Coronary artery (tissue), 2 donors: ENCODE measurements at regions not wholly inside any gene's neighbourhood (a gene's known extent, or its start where the extent isn't known, plus 50 kb on each side); places are given as distances from the start of the nearest gene placed in this dataset.
A peak's percentile ranks its signal among the peaks of the same experiment; 100 is the strongest.
"Not testable (repeated sequence)": the region's sequence is repeated elsewhere in the genome, so short reads cannot be mapped to it uniquely, and the experiment has no call there.

ENCODE experiments used
- DNase-seq: peaks from one replicate; pipeline ENCODE4 v3.0.0-alpha.2; 2017; ENCODE audit warnings: low spot score
- H3K27ac ChIP-seq, 2 donors: fragments of 200-600 bp; sonication (generic); one replicate each; pipeline ENCODE4 v1.5.1; 2016 to 2019
- H3K4me3 ChIP-seq: fragments of 200-600 bp; sonication (generic); 2 replicates; pipeline ENCODE4 v1.5.1; 2016; ENCODE audit warnings: mild to moderate bottlenecking, moderate library complexity
- TF ChIP-seq, protein P1 (sequence below): fragments of 200-600 bp; sonication (generic); IDR thresholded peaks from one replicate; pipeline ENCODE4 v1.5.1; 2019; ENCODE audit warnings: antibody characterized with exemption

DNA sequence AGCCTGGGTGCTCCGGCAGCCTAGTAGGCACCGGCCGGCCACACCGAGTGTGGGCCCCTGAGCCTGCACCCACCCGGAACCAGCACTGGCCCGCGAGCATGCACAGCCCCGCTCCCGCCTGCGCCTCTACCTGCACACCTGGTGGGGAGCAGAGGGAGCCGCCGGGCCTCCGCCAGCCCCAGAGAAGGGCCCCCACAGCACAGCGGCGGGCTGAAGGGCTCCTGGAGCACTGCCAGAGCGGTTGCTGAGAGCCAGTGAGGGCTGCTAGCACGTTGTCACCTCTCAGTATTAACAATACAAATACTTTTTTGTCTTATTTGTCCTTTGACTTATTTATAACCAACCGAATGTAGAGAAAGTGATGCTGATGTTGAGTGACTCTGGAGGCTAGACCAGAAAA is 842.4 kb upstream of the TPTE start:
- DNase-seq: peak; percentile 26
- H3K4me3 ChIP-seq, H3K27ac ChIP-seq: not testable (repeated sequence)

DNA sequence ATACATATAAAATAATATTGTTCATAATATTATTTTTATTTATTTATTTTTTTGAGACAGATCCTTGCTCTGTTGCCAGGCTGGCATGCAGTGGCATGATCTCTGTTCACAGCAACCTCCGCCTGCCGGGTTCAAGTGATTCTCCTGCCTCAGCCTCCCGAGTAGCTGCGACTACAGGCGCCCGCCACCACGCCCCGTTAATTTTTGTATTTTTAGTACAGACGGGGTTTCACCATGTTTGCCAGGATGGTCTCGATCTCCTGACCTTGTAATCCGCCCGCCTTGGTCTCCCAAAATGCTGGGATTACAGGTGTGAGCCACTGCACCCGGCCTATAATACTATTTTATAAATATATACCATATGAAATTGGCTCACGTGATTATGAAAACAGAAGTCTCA is 832.4 kb upstream of the TPTE start:
- not testable (repeated sequence) for DNase-seq, H3K27ac ChIP-seq, H3K4me3 ChIP-seq

DNA sequence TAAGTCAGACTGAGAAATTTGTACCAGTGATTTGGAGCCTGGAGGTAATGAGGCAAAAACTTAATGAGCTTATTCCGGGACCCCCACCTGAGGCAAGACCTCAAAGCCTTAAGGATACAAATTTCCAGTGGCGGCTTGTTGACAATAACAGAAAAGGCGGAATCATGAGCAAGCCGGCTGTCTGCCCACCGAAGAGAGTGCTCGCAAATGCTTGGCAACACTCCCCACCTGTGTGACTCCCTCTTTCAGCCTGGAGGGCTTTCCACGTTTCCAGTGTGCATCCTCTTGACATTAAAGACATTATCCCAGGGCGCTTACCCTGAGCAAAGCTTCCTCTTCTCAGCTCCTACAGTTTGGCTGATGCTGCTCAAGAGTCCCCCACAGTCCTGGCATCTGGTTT is 830.4 kb upstream of the TPTE start:
- H3K4me3 ChIP-seq, H3K27ac ChIP-seq, DNase-seq: not testable (repeated sequence)

DNA sequence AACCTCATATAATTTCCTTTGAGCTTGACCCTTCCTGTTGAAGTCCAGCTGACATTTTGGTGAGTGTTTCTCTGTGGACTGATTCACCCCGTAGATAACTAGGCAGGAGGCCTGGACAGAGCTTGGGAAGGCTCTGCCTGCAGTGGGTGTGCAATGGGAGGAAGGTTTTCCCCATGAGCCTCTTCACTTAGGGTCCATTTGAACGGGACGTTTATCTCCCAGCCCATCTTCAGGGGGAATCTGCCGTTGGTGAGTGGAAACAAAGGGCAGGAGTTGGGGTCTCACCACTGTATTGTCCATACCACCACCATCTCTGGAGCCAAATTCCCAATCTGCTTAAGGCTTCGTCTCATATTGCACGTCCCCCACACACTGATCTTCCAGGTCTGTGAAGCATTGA is 825.6 kb upstream of the TPTE start:
- not testable (repeated sequence) for DNase-seq, H3K27ac ChIP-seq

DNA sequence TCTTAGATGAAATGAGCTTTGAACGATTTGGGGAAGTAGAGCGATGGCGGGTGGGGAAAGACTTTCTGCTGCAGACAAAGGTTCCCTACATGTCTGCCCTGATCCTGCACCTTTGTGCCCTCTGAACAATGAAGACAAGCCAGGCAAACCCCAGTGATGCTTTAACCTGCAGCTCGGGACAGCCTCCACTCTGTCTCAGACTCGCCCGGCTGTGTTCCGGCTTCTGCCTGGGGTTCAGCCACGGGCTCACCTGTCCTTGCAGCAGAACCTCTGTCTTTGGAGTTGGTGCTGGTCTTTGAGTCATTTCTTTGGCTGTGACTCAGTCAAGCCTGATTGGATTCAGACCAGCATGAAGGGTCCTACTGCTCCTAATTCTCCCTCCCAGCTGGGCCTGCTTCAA is 823.6 kb upstream of the TPTE start:
- not testable (repeated sequence) for H3K27ac ChIP-seq, H3K4me3 ChIP-seq, DNase-seq

More for the DNA sequence above, 825.6 kb upstream of the TPTE start:
- not testable (repeated sequence) for H3K4me3 ChIP-seq

DNA sequence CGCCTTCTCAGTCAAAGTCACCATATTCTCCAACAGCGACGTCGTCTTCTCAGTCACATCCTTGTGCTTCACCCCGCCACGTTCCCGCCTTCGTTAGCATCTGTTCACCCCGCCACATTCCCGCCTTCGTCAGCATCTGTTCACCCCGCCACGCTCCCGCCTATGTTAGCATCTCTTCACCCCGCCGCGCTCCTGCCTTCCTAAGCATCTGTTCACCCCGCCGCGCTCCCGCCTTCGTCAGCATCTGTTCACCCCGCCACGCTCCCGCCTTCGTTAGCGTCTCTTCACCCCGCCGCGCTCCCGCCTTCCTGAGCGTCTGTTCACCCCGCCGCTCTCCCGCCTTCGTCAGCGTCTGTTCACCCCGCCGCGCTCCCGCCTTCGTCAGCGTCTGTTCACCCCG is 816.4 kb upstream of the TPTE start:
- H3K4me3 ChIP-seq, H3K27ac ChIP-seq, DNase-seq: not testable (repeated sequence)

DNA sequence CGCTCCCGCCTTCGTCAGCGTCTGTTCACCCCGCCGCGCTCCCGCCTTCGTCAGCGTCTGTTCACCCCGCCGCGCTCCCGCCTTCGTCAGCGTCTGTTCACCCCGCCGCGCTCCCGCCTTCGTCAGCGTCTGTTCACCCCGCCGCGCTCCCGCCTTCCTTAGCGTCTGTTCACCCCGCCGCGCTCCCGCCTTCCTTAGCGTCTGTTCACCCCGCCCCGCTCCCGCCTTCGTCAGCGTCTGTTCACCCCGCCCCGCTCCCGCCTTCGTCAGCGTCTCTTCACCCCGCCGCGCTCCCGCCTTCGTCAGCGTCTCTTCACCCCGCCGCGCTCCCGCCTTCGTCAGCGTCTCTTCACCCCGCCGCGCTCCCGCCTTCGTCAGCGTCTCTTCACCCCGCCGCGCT is 815.9 kb upstream of the TPTE start:
- H3K27ac ChIP-seq, DNase-seq, H3K4me3 ChIP-seq: not testable (repeated sequence)

DNA sequence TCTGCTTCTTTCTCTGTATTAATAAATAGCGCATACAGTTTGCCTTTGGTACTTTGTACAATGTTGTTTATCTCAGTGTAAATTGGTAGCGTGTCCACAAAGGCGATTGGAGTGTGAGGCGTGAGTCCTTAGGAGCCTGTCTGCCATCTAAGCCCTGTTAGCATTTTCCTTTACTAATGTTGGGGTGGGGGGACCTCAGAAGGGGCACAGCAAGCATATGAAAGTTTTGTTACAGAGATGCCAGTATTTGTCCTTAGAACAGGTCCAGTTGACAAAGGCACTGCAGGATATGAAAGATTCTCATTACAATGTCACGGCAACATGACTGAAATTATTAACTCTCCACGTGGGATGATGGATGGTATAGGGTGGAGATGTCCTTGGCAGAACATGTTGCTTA is 796.8 kb upstream of the TPTE start:
- H3K4me3 ChIP-seq, H3K27ac ChIP-seq, DNase-seq: not testable (repeated sequence)

DNA sequence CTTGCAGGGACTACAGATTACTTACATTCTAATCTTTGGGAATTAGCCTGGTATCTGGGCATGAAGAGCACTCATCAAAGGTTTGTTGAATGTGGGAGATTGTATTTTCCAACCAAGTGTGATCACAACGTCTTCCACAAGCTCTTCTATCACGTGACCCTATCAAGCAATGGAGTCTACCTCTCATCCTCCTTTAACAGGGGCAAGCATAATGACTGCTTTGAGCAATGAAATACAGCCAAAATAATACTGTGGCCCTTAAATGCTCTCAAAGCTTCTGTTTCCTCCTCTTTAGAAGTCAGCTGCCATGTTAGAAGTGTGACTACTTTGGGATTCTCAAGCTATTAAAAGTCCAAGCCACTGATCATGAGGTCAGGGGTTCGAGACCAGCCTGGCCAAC is 794.2 kb upstream of the TPTE start:
- H3K4me3 ChIP-seq, H3K27ac ChIP-seq, DNase-seq: not testable (repeated sequence)

DNA sequence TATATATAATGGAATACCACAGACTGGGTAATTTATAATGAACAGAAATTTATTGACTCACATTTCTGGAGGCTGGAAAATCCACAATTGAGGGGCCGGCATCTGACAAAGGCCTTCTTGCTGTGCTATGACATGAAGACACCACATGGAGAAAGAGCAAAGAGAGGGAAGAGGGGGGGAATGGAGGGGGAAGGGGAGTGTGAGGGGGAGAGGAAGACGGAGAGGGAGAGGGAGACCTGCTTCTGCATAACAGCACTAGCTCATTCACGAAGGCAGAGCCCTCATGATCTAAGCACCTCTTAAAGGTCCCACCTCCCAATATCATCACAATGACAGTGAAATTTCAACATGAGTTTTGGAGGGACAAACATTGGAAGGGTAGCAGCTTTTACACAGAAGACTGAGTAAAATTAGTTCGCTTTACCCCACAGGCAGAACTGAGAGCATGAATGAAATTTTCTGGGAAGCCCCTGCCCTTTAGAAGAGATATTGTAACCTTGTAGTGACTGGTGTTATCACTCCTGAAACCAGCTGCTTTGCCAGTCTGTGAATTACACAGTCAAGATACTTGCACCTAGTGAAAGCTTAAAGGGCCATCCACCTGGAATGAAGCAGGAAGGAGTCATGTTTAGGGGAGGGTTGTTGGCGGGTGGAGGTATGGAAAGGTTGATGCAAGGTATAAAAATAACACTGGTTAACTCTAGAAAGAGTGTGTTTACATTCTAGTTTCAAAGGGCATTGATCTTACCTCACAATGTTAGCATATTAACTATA is 793.0 kb upstream of the TPTE start:
- not testable (repeated sequence) for H3K4me3 ChIP-seq, DNase-seq, H3K27ac ChIP-seq

DNA sequence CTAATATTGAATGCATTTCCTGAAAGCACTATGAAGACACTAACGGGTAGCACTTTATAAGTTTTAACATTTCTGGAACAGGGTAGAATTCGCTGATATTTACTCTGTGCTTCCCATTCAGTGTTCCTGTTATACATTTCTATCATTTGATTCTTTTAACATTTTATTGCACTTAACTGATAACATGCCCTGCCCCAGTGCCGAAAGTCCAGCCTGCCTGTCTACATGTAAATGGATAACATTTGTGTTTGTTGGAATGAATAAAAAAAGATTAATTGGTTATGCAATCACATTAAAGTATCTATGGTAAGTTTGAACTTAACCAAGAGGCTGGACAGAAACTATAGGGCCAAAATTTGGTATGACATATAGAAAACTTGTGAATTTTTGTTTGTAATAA is 790.5 kb upstream of the TPTE start:
- no peak overlapping the region for H3K4me3 ChIP-seq
- H3K27ac ChIP-seq: no peak overlapping the region
- TF ChIP-seq, protein P1, sequence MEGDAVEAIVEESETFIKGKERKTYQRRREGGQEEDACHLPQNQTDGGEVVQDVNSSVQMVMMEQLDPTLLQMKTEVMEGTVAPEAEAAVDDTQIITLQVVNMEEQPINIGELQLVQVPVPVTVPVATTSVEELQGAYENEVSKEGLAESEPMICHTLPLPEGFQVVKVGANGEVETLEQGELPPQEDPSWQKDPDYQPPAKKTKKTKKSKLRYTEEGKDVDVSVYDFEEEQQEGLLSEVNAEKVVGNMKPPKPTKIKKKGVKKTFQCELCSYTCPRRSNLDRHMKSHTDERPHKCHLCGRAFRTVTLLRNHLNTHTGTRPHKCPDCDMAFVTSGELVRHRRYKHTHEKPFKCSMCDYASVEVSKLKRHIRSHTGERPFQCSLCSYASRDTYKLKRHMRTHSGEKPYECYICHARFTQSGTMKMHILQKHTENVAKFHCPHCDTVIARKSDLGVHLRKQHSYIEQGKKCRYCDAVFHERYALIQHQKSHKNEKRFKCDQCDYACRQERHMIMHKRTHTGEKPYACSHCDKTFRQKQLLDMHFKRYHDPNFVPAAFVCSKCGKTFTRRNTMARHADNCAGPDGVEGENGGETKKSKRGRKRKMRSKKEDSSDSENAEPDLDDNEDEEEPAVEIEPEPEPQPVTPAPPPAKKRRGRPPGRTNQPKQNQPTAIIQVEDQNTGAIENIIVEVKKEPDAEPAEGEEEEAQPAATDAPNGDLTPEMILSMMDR: no peak
- DNase-seq: no peak

DNA sequence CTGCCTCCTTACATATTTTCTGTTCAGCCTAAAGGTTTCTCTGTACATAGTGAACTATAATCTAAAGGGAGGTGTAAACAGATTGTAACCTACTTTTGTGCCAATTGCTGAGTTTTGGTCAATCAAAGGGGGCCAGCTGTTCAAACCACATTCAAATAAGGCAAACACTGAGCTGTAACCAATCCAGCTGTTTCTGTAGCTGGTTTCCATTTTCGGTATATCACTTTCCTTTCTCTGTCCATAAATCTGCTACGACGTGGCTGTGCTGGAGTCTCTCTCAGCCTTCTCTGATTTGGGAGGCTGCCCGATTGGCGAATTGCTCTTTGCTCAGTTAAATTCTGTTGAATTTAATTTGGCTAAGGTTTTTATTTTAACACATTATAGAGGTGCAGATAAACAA is 790.1 kb upstream of the TPTE start:
- not testable (repeated sequence) for H3K27ac ChIP-seq, DNase-seq, H3K4me3 ChIP-seq

DNA sequence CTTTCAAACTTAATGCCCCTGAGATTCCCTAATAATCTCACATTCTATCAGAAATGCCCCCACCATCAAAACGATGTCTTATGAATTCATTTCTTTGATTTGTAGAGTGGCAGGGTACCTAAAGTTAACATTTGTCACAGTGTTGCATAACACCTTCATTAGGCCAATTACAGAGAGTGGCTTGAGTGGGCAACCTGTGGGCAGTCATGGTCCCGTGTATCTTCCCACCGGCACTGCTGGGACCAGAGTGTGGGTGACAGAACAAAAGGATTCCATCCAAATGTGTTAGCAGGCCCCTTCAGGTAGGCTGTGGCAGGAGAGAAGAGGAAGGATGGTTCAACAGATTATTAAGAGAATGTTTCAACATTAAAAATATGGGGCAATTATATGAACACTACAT is 788.8 kb upstream of the TPTE start:
- DNase-seq, H3K4me3 ChIP-seq, H3K27ac ChIP-seq: not testable (repeated sequence)

DNA sequence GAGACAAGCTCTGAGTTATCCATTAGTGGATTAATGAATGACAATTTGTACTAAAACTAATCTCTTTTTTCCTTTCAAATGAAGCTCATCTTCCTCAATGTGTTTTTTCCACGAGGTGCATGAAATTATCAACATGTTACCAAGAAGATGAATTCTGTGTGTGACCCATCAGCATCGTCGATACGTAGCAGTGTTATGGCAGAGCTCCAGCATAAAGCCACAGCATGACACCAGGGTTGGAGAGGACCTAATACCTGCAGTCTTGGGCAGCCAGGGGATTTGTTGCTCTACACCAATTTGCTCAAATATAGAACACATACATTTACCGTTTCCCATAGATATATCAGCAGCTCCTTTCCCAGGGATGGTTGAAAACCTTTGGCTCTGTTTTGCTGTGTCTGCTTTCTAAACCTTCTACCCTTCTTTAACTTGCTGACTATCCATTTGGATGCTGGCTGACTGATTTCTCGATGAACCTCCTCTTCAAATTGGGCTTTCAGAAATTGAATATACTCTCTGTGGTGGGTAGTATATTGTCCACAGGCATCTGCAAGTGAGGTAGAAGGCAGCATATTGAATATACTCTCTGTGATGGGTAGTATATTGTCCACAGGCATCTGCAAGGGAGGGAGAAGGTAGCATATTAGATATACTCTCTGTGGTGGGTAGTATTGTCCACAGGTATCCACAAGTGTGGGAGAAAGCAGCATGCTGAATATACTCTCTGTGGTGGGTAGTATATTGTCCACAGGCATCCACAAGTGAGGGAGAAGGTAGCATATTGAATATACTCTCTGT is 787.4 kb upstream of the TPTE start:
- not testable (repeated sequence) for H3K27ac ChIP-seq, H3K4me3 ChIP-seq, DNase-seq
